Kidney epithelial cell (primary cell): ENCODE measurements at regions not wholly inside any gene's neighbourhood (a gene's known extent, or its start where the extent isn't known, plus 50 kb on each side); places are given as distances from the start of the nearest gene placed in this dataset.

Experiments
- DNase-seq: peaks from one replicate; pipeline ENCODE4 v3.0.0-alpha.2; 2010; ENCODE audit warnings: low read depth
- H3K27me3 ChIP-seq: 2 replicates; pipeline ENCODE4 v1.6.0; 2011; ENCODE audit warnings: low read length; ENCODE audit not compliant: control insufficient read depth, insufficient read depth
- H3K36me3 ChIP-seq: 2 replicates; pipeline ENCODE4 v1.5.1; 2011; ENCODE audit warnings: low read length; ENCODE audit not compliant: control insufficient read depth, insufficient read depth
- H3K4me3 ChIP-seq: 2 replicates; pipeline ENCODE4 v1.5.1; 2011; ENCODE audit warnings: low read depth, mild to moderate bottlenecking, control low read depth, low read length
- TF ChIP-seq, protein P1 (sequence below): IDR thresholded peaks from 2 replicates; pipeline ENCODE4 v1.5.1; 2011; ENCODE audit warnings: mild to moderate bottlenecking, moderate library complexity, low read length, control low read depth, inconsistent platforms; ENCODE audit not compliant: insufficient read depth, poor library complexity, severe bottlenecking

DNA sequence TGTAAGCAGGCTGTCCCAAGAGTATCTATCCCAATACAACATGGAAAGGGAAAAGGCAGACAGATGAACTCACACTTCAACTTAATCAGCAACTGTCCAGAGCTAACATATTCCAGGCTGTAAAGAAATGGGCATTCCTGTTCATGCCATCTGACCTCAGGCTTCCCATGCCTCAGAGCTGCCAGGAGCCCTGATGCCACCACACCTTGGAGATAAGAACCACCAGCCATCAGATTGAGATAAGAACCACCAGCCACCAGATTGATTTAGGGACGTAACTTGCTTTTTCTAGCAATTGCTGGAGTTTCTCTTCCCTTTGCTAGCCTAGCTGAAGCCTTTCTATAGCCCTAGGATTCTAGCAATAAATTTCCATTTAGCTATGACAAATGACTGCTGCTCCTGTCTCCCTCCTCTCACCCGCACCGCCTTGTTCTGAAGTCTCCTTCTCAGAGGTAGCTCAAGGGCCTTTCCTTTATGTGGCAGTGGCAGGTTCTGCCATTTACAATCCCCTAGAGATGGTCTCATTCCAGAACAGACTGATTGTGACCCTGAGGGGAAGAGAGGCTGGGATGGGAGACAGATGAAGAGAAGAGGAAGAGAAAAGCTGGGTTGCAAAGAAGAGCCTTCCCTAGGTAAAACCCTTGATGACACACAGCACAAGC lies 88.0 kb upstream of the CTTNBP2NL start:
- TF ChIP-seq, protein P1, sequence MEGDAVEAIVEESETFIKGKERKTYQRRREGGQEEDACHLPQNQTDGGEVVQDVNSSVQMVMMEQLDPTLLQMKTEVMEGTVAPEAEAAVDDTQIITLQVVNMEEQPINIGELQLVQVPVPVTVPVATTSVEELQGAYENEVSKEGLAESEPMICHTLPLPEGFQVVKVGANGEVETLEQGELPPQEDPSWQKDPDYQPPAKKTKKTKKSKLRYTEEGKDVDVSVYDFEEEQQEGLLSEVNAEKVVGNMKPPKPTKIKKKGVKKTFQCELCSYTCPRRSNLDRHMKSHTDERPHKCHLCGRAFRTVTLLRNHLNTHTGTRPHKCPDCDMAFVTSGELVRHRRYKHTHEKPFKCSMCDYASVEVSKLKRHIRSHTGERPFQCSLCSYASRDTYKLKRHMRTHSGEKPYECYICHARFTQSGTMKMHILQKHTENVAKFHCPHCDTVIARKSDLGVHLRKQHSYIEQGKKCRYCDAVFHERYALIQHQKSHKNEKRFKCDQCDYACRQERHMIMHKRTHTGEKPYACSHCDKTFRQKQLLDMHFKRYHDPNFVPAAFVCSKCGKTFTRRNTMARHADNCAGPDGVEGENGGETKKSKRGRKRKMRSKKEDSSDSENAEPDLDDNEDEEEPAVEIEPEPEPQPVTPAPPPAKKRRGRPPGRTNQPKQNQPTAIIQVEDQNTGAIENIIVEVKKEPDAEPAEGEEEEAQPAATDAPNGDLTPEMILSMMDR = no peak
- no peak for DNase-seq
- Histone ChIP-seq H3K27me3 (no peaks in the 10 kb centered on the region), H3K36me3 (no peaks in the 10 kb centered on the region), H3K4me3 (no peak overlapping the region)

DNA sequence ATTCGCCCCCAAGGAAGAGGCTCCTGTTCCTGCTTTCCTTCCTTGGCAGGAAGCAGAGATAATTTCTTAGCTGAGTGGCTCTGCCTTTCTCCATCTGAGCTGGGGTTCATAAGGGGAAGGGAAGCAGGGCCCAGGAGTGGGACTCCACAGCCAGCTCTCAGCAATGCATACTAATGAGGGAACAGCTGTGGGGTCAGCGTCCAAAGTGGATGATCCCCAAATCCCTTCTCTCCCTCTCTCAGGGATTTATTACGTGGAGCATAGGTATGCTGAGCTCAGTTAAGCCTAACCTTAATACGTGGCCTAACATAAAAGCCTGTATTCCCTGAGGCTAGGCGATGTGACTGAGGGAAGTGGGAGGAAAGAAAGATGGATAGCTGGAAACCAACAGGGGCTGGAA lies 87.3 kb upstream of the CTTNBP2NL start:
- H3K4me3 ChIP-seq = no peak overlapping the region
- H3K36me3 ChIP-seq = no peaks in the 10 kb centered on the region
- DNase-seq = no peak
- H3K27me3 ChIP-seq = no peaks in the 10 kb centered on the region
- TF ChIP-seq, protein P1 = no peak

DNA sequence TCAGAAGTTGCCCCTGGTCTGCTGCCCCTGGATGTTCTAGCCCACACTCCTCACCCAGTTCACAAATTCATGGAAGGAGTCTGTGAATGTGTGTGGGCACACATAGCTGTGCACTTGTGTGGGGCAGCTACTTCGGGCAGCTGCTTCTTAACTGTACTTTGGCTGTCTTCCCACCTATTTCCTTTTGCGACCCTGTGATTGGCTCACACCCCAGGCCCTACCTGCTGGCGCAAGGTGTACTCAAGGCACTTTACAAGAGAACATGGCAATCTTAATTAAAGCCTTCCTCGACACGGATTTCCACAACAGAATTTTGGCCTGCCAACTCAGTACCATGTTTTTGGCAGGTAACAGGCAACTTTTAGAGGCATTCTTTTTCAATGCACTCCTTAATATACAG lies 86.5 kb upstream of the CTTNBP2NL start:
- H3K27me3 ChIP-seq = no peaks in the 10 kb centered on the region
- H3K36me3 ChIP-seq = no peaks in the 10 kb centered on the region
- no peak for DNase-seq
- TF ChIP-seq, protein P1 = no peak
- H3K4me3 ChIP-seq = no peak overlapping the region

DNA sequence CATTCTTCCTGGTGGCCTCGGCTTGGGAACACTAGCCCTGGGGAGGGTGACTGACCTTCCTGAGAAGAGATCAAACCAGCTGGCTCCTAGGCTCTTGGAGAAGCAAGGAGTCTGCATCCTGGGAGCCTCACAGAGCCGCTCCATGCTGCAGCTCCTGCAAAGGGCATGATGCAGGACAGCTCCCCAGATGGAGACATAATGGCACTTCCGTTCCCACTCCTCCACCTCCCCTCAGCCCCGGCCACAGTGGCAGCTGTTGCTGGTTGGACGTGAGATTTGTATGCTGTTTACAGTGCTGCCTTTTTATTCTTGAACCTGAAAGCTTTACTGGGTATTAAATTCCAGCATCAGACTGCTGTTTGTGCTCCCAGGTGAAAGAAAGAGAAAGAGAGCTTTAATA lies 83.7 kb upstream of the CTTNBP2NL start:
- no peak for DNase-seq
- Histone ChIP-seq H3K27me3 (no peaks in the 10 kb centered on the region), H3K4me3 (no peak overlapping the region), H3K36me3 (no peaks in the 10 kb centered on the region)
- TF ChIP-seq, protein P1 = no peak

DNA sequence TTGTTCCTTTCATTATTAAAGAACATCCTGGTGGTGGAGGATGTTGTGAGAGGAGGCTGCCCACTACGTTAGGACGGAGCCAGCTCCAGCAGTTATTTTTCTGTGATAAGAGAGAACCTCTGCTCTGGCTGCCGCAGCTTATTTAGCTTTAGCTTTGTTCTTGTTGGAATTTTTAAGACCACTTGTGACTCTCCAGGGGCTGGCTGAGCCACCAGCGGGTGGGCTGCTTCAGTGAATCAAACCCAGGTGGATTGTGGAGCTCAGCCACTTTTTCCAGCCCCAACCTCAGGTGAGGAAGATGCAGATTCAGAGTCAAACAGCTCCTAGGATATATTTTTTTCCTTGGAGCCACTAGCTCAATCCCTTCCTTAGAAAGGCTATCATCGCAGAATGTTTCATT lies 83.1 kb upstream of the CTTNBP2NL start:
- H3K36me3 ChIP-seq = no peaks in the 10 kb centered on the region
- no peak overlapping the region for H3K4me3 ChIP-seq
- DNase-seq = no peak
- TF ChIP-seq, protein P1 = no peak
- no peaks in the 10 kb centered on the region for H3K27me3 ChIP-seq

DNA sequence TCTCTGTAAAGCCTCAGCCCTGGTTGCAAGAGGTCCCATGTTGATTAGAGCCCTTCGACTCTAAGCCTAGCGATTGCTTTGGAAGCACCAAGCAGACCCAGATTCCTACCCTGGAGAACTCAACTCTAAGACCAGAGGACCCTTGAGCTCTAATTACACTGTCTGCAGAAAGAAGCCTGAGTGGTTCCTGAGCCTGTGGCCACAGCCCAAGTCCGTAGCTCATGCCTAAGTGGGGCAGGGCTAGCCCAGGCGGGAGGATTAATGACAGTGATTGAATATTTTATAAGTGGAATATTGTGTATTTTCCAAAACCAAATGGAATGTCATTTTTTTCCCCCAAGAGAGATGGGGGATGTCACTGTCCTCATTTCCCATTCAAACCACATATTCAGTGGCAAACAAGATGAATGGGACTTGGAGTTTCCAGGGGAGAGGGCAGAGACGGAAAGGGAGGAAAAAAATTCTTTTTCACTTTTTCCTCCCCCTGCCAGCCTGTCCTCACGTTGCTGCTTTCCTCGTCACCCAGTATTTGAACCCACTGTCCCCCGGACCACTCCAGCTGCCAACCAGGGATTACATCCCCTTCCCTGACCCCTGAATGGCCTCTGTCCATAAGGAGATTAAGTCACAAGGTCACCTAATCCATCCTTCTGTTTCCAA lies 79.6 kb upstream of the CTTNBP2NL start:
- Histone ChIP-seq H3K27me3 (no peaks in the 10 kb centered on the region), H3K36me3 (no peaks in the 10 kb centered on the region), H3K4me3 (no peak overlapping the region)
- TF ChIP-seq, protein P1 = no peak
- no peak for DNase-seq
